ENCODE measurements at regions not wholly inside any gene's neighbourhood (a gene's known extent, or its start where the extent isn't known, plus 50 kb on each side); places are given as distances from the start of the nearest gene placed in this dataset.
"Not testable (repeated sequence)": the region's sequence is repeated elsewhere in the genome, so short reads cannot be mapped to it uniquely, and the experiment has no call there.

- no peak for DNase-seq
Observed at GRCh38 chr1:38201431-38201830, 154.8 kb upstream of the POU3F1 start.

GRCh38 chr1:38198621-38199020 lies 152.0 kb upstream of the POU3F1 start:
- no peak for DNase-seq

GRCh38 chr1:38198099-38198498 lies 151.5 kb upstream of the POU3F1 start:
- no peak for DNase-seq

GRCh38 chr1:38197312-38198061 lies 150.9 kb upstream of the POU3F1 start:
- DNase-seq, result no peak

GRCh38 chr1:38194472-38194871 lies 147.9 kb upstream of the POU3F1 start:
- no peak for DNase-seq

GRCh38 chr1:38193040-38193439 lies 146.4 kb upstream of the POU3F1 start:
- no peak for DNase-seq

- DNase-seq, result no peak
Observed at GRCh38 chr1:38191461-38191860, 144.9 kb upstream of the POU3F1 start.

- no peak for DNase-seq
Observed at GRCh38 chr1:38190983-38191382, 144.4 kb upstream of the POU3F1 start.

GRCh38 chr1:38187552-38187951 lies 141.0 kb upstream of the POU3F1 start:
- no peak for DNase-seq

GRCh38 chr1:38186566-38186965 lies 140.0 kb upstream of the POU3F1 start:
- DNase-seq, result no peak

- DNase-seq, result no peak
Observed at GRCh38 chr1:38185913-38186312, 139.3 kb upstream of the POU3F1 start.

- DNase-seq, result no peak
Observed at GRCh38 chr1:38183747-38184146, 137.2 kb upstream of the POU3F1 start.

GRCh38 chr1:38183096-38183495 lies 136.5 kb upstream of the POU3F1 start:
- DNase-seq, result no peak

- DNase-seq, result not testable (repeated sequence)
Observed at GRCh38 chr1:38180388-38180787, 133.8 kb upstream of the POU3F1 start.

GRCh38 chr1:38179483-38179882 lies 132.9 kb upstream of the POU3F1 start:
- no peak for DNase-seq

GRCh38 chr1:38178216-38178615 lies 131.6 kb upstream of the POU3F1 start:
- DNase-seq, result no peak

GRCh38 chr1:38175121-38175520 lies 128.5 kb upstream of the POU3F1 start:
- DNase-seq, result no peak

- DNase-seq, result no peak
Observed at GRCh38 chr1:38173848-38174247, 127.3 kb upstream of the POU3F1 start.

GRCh38 chr1:38173157-38173831 lies 126.7 kb upstream of the POU3F1 start:
- no peak for DNase-seq

GRCh38 chr1:38169121-38169520 lies 122.5 kb upstream of the POU3F1 start:
- DNase-seq, result no peak

GRCh38 chr1:38168365-38168764 lies 121.8 kb upstream of the POU3F1 start:
- no peak for DNase-seq

- no peak for DNase-seq
Observed at GRCh38 chr1:38166461-38166860, 119.9 kb upstream of the POU3F1 start.

GRCh38 chr1:38153778-38154470 lies 107.3 kb upstream of the POU3F1 start:
- no peak for DNase-seq
